H9 (cell line): ENCODE measurements at regions not wholly inside any gene's neighbourhood (a gene's known extent, or its start where the extent isn't known, plus 50 kb on each side); places are given as distances from the start of the nearest gene placed in this dataset.

ENCODE experiments used
- DNase-seq: peaks from one replicate; pipeline ENCODE4 v3.0.0-alpha.2; 2017
- H2AFZ ChIP-seq: one replicate; pipeline ENCODE4 v1.6.1; 2013; ENCODE audit warnings: mild to moderate bottlenecking, low read length, control low read depth, moderate library complexity
- H2AK5ac ChIP-seq: 2 replicates; pipeline ENCODE4 v1.6.1; 2013; ENCODE audit warnings: low read length, control low read depth, mixed read lengths; ENCODE audit not compliant: insufficient read length
- H2BK120ac ChIP-seq: one replicate; pipeline ENCODE4 v1.6.1; 2013; ENCODE audit warnings: low read depth, mild to moderate bottlenecking, low read length, control low read depth, inconsistent platforms; ENCODE audit not compliant: poor library complexity, severe bottlenecking
- H2BK12ac ChIP-seq: 2 replicates; pipeline ENCODE4 v1.6.1; 2013; ENCODE audit warnings: low read length, control low read depth, mixed read lengths, low read depth; ENCODE audit not compliant: insufficient read length
- H2BK15ac ChIP-seq: 2 replicates; pipeline ENCODE4 v1.6.1; 2013; ENCODE audit warnings: low read depth, low read length, control low read depth
- H2BK20ac ChIP-seq: one replicate; pipeline ENCODE4 v1.6.1; 2013; ENCODE audit warnings: low read depth, mild to moderate bottlenecking, low read length, control low read depth, inconsistent platforms; ENCODE audit not compliant: poor library complexity, severe bottlenecking
- H2BK5ac ChIP-seq: 2 replicates; pipeline ENCODE4 v1.6.1; 2013; ENCODE audit warnings: low read length, control low read depth, mixed read lengths; ENCODE audit not compliant: insufficient read length
- H3K14ac ChIP-seq: 2 replicates; pipeline ENCODE4 v1.6.1; 2013; ENCODE audit warnings: low read length, control low read depth; ENCODE audit not compliant: insufficient read depth
- H3K18ac ChIP-seq: 2 replicates; pipeline ENCODE4 v1.6.1; 2013; ENCODE audit warnings: low read depth, mild to moderate bottlenecking, mixed read lengths, low read length, control low read depth; ENCODE audit not compliant: insufficient read length
- H3K23ac ChIP-seq: 2 replicates; pipeline ENCODE4 v1.6.1; 2013; ENCODE audit warnings: low read length, control low read depth, mixed read lengths, low read depth; ENCODE audit not compliant: insufficient read length
- H3K23me2 ChIP-seq: 2 replicates; pipeline ENCODE4 v1.6.1; 2013; ENCODE audit warnings: low read depth, mild to moderate bottlenecking, mixed read lengths, low read length, control low read depth; ENCODE audit not compliant: insufficient read length, poor library complexity, severe bottlenecking
- H3K27ac ChIP-seq: 2 replicates; pipeline ENCODE4 v1.5.1; 2013; ENCODE audit warnings: low read length, control low read depth, mixed read lengths, low read depth; ENCODE audit not compliant: insufficient read length
- H3K27me3 ChIP-seq: 2 replicates; pipeline ENCODE4 v1.6.1; 2013; ENCODE audit warnings: low read length, control low read depth, inconsistent platforms; ENCODE audit not compliant: insufficient read depth
- H3K4ac ChIP-seq: 2 replicates; pipeline ENCODE4 v1.6.1; 2013; ENCODE audit warnings: low read depth, mild to moderate bottlenecking, control low read depth, inconsistent platforms, low read length, moderate library complexity
- H3K4me1 ChIP-seq: 2 replicates; pipeline ENCODE4 v1.6.1; 2013; ENCODE audit warnings: low read length, control low read depth, inconsistent platforms; ENCODE audit not compliant: insufficient read depth
- H3K4me2 ChIP-seq: 2 replicates; pipeline ENCODE4 v1.6.1; 2013; ENCODE audit warnings: low read length, control low read depth, mixed read lengths; ENCODE audit not compliant: insufficient read length, insufficient read depth
- H3K56ac ChIP-seq: 2 replicates; pipeline ENCODE4 v1.6.1; 2013; ENCODE audit warnings: low read depth, mild to moderate bottlenecking, mixed read lengths, low read length, control low read depth; ENCODE audit not compliant: insufficient read length
- H3K79me1 ChIP-seq: 2 replicates; pipeline ENCODE4 v1.6.1; 2013; ENCODE audit warnings: low read depth, mild to moderate bottlenecking, moderate library complexity, low read length, control low read depth, inconsistent platforms; ENCODE audit not compliant: insufficient read depth, poor library complexity, severe bottlenecking
- H3K79me2 ChIP-seq: 2 replicates; pipeline ENCODE4 v1.6.1; 2013; ENCODE audit warnings: low read length, control low read depth, inconsistent platforms; ENCODE audit not compliant: insufficient read depth
- H3K9ac ChIP-seq: 2 replicates; pipeline ENCODE4 v1.6.1; 2013; ENCODE audit warnings: low read length, control low read depth, mixed read lengths; ENCODE audit not compliant: insufficient read length; ENCODE audit errors: extremely low read depth
- H3K9me3 ChIP-seq: one replicate; pipeline ENCODE4 v1.6.1; 2013; ENCODE audit warnings: low read depth, low read length, inconsistent platforms; ENCODE audit not compliant: control insufficient read depth
- H3T11ph ChIP-seq: one replicate; pipeline ENCODE4 v1.6.1; 2013; ENCODE audit warnings: mild to moderate bottlenecking, low read length, control low read depth, inconsistent platforms
- H4K20me1 ChIP-seq: one replicate; pipeline ENCODE4 v1.6.1; 2013; ENCODE audit not compliant: control insufficient read depth, insufficient read length, insufficient read depth
- H4K5ac ChIP-seq: 2 replicates; pipeline ENCODE4 v1.6.1; 2013; ENCODE audit warnings: low read depth, mild to moderate bottlenecking, mixed read lengths, low read length, control low read depth; ENCODE audit not compliant: insufficient read length
- H4K8ac ChIP-seq: replicated peaks from 2 replicates; pipeline ENCODE4 v1.6.1; 2013; ENCODE audit warnings: low read length, control low read depth, mixed read lengths, low read depth; ENCODE audit not compliant: insufficient read length
- H4K91ac ChIP-seq: 2 replicates; pipeline ENCODE4 v1.6.1; 2013; ENCODE audit warnings: low read depth, mild to moderate bottlenecking, moderate library complexity, mixed read lengths, low read length, control low read depth; ENCODE audit not compliant: insufficient read length
- H3K27ac Mint-ChIP-seq, 3 experiments: 2 replicates in 2 of 3; 3 replicates in 1 of 3; pipeline ENCODE4 v1.8.0; 2020 to 2021; ENCODE audit warnings: mixed read lengths in 3 of 3, mild to moderate bottlenecking in 1 of 3, moderate library complexity in 1 of 3
- H3K27me3 Mint-ChIP-seq: 2 replicates; pipeline ENCODE4 v1.8.0; 2021; ENCODE audit warnings: low read depth, mild to moderate bottlenecking, moderate library complexity, mixed read lengths
- H3K36me3 Mint-ChIP-seq, 3 experiments: 2 replicates in 2 of 3; 3 replicates in 1 of 3; pipeline ENCODE4 v1.8.0; 2020 to 2021; ENCODE audit warnings: low read depth in 3 of 3, mixed read lengths in 3 of 3; ENCODE audit not compliant: insufficient read depth in 1 of 3
- H3K4me1 Mint-ChIP-seq, 2 experiments: 2 replicates each; pipeline ENCODE4 v1.8.0; 2020; ENCODE audit warnings: mixed read lengths in 2 of 2
- H3K4me3 Mint-ChIP-seq, 2 experiments: 2 replicates in 1 of 2; 3 replicates in 1 of 2; pipeline ENCODE4 v1.8.0; 2020 to 2021; ENCODE audit warnings: mild to moderate bottlenecking in 2 of 2, mixed read lengths in 2 of 2, moderate library complexity in 1 of 2
- H3K9me3 Mint-ChIP-seq, 2 experiments: 2 replicates in 1 of 2; 3 replicates in 1 of 2; pipeline ENCODE4 v1.8.0; 2020; ENCODE audit warnings: mild to moderate bottlenecking in 2 of 2, mixed read lengths in 2 of 2, moderate library complexity in 1 of 2
- WGBS: extraction: QIAGEN DNeasy Blood & Tissue Kit; methylation state at CpG from one replicate; pipeline ENCODE4 v1.1.7; 2013; ENCODE audit warnings: missing lambda C conversion rate, low lambda C conversion rate, mixed read lengths; ENCODE audit not compliant: insufficient read length; ENCODE audit errors: extremely low coverage; 5-methylcytosine and 5-hydroxymethylcytosine counted together
- TF ChIP-seq, protein P1 (sequence below): fragments of 200-600 bp; sonication (generic); conservative IDR thresholded peaks from 3 replicates; pipeline ENCODE4 v1.8.0; 2021; ENCODE audit warnings: antibody characterized with exemption, mild to moderate bottlenecking

GRCh38 chr11:25980091-25980490 is 351.8 kb upstream of the ANO3 start:
- Histone ChIP-seq H4K8ac (no peak overlapping the region), H3K79me2 (no peaks in the 10 kb centered on the region), H2BK120ac (no peak overlapping the region), H3K79me1 (no peaks in the 10 kb centered on the region), H3K9me3 (no peaks in the 10 kb centered on the region), H3K4me1 (no peaks in the 10 kb centered on the region), H3K23ac (no peak overlapping the region), H2BK20ac (no peak overlapping the region), H3K27ac (no peak overlapping the region), H3T11ph (no peak overlapping the region), H3K23me2 (no peaks in the 10 kb centered on the region), H4K91ac (no peak overlapping the region), H3K18ac (no peak overlapping the region), H2BK5ac (no peak overlapping the region), H2BK12ac (no peak overlapping the region), H2AFZ (no peak overlapping the region), H4K5ac (no peak overlapping the region), H3K14ac (no peak overlapping the region), H3K4ac (no peak overlapping the region), H2BK15ac (no peak overlapping the region), H3K27me3 (no peaks in the 10 kb centered on the region), H4K20me1 (no peaks in the 10 kb centered on the region), H3K4me2 (no peak overlapping the region), H3K56ac (no peak overlapping the region), H3K9ac (no peak overlapping the region), H2AK5ac (no peak overlapping the region)
- WGBS = no CpG with 5 or more reads among the region's 4 CpGs
- Mint-ChIP-seq H3K9me3 (no peaks in the 10 kb centered on the region), H3K27me3 (no peaks in the 10 kb centered on the region), H3K27ac (no peak overlapping the region), H3K4me3 (no peak overlapping the region), H3K36me3 (no peaks in the 10 kb centered on the region), H3K4me1 (no peaks in the 10 kb centered on the region)
- no peak for DNase-seq
- TF ChIP-seq, protein P1, sequence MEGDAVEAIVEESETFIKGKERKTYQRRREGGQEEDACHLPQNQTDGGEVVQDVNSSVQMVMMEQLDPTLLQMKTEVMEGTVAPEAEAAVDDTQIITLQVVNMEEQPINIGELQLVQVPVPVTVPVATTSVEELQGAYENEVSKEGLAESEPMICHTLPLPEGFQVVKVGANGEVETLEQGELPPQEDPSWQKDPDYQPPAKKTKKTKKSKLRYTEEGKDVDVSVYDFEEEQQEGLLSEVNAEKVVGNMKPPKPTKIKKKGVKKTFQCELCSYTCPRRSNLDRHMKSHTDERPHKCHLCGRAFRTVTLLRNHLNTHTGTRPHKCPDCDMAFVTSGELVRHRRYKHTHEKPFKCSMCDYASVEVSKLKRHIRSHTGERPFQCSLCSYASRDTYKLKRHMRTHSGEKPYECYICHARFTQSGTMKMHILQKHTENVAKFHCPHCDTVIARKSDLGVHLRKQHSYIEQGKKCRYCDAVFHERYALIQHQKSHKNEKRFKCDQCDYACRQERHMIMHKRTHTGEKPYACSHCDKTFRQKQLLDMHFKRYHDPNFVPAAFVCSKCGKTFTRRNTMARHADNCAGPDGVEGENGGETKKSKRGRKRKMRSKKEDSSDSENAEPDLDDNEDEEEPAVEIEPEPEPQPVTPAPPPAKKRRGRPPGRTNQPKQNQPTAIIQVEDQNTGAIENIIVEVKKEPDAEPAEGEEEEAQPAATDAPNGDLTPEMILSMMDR = no peak
